ENCODE measurements at regions not wholly inside any gene's neighbourhood (a gene's known extent, or its start where the extent isn't known, plus 50 kb on each side); places are given as distances from the start of the nearest gene placed in this dataset.
"Not testable (repeated sequence)": the region's sequence is repeated elsewhere in the genome, so short reads cannot be mapped to it uniquely, and the experiment has no call there.

GRCh38 chr15:77916966-77917635 is 160.4 kb downstream of the TBC1D2B start:
- H3K36me3 ChIP-seq (ENCODE audit: control insufficient read depth in 2 of 2, insufficient read depth in 1 of 2, low read length in 2 of 2); POLR2A ChIA-PET; H3K4me3 ChIP-seq (ENCODE audit: low read depth, low read length); H3K9me3 ChIP-seq (ENCODE audit: control insufficient read depth, insufficient read depth, low read depth, low read length); H3K27ac ChIP-seq (ENCODE audit: extremely low read depth, low read depth, low read length); H3K4me1 ChIP-seq (ENCODE audit: control insufficient read depth, insufficient read depth, low read length): not testable (repeated sequence)
- CTCF ChIA-PET: interaction anchor here (0.7 to 1.2 kb wide), 2 partner anchors 9 to 722 kb away, joined by 3 read pairs; no protein-coding TSS in a partner anchor

- H3K36me3 ChIP-seq (ENCODE audit: control insufficient read depth in 2 of 2, insufficient read depth in 1 of 2, low read length in 2 of 2); POLR2A ChIA-PET; H3K27ac ChIP-seq (ENCODE audit: extremely low read depth, low read depth, low read length); H3K4me1 ChIP-seq (ENCODE audit: control insufficient read depth, insufficient read depth, low read length); H3K4me3 ChIP-seq (ENCODE audit: low read depth, low read length); H3K9me3 ChIP-seq (ENCODE audit: control insufficient read depth, insufficient read depth, low read depth, low read length): not testable (repeated sequence)
- CTCF ChIA-PET: interaction anchor here (0.6 kb wide), 1 partner anchor 17 kb away, joined by 4 read pairs; no protein-coding TSS in a partner anchor
These were observed 161.6 kb downstream of the TBC1D2B start for GRCh38 chr15:77915961-77916330.

- H3K4me3 ChIP-seq (ENCODE audit: low read depth, low read length): no peak overlapping the region
- no peaks in the 10 kb centered on the region for H3K9me3 ChIP-seq (ENCODE audit: control insufficient read depth, insufficient read depth, low read depth, low read length)
- H3K36me3 ChIP-seq (ENCODE audit: control insufficient read depth in 2 of 2, insufficient read depth in 1 of 2, low read length in 2 of 2): no peaks in the 10 kb centered on the region
- CTCF ChIA-PET: interaction anchor here (0.6 to 1.2 kb wide), 2 partner anchors 9 to 16 kb away, joined by 3 to 4 read pairs; no protein-coding TSS in a partner anchor
- H3K4me1 ChIP-seq (ENCODE audit: control insufficient read depth, insufficient read depth, low read length): no peaks in the 10 kb centered on the region
- no peak for TF ChIP-seq ZNF302 (tag by site-specific recombination; IDR thresholded peaks at IDR 0.05; ENCODE audit: low read depth)
- POLR2A ChIA-PET: no interaction called here
- no peak overlapping the region for H3K27ac ChIP-seq (ENCODE audit: extremely low read depth, low read depth, low read length)
These were observed 162.1 kb downstream of the TBC1D2B start for GRCh38 chr15:77915261-77915960.

DNA sequence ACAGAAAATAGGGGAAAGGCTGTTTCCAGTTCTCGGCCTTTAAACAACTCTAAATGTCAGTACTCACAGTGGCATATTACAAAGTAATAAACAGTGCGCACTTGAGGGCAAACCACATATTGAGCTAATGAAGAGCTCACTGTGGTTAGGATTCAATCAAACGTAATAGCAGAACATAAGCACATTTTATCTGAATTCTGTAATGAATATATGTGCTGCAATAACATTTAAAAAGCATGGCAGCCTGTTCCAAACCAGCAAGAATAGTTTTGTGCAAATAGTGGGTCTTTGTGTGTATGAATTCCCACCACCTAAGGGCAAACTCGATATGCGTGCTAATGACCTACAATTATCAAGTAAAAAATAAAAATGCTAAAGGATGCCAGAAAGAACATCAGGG is 163.0 kb downstream of the TBC1D2B start:
- CTCF ChIA-PET: interaction anchor here (0.9 to 1.2 kb wide), 2 partner anchors 10 to 224 kb away, joined by 3 read pairs; no protein-coding TSS in a partner anchor
- POLR2A ChIA-PET: not testable (repeated sequence)

GRCh38 chr15:77910030-77910911 is 167.2 kb downstream of the TBC1D2B start:
- Histone ChIP-seq H3K27ac (ENCODE audit: extremely low read depth, low read depth, low read length) (peak overlapping the region; percentile 32; the same call in 1 of the 2 replicates), H3K4me3 (ENCODE audit: low read depth, low read length) (peak overlapping the region; percentile 61)
- CTCF ChIA-PET: interaction anchor here (0.6 to 3.5 kb wide), 49 partner anchors 9 to 980 kb away, joined by 3 to 48 read pairs (median 4); no protein-coding TSS in a partner anchor
- H3K36me3 ChIP-seq (ENCODE audit: control insufficient read depth in 2 of 2, insufficient read depth in 1 of 2, low read length in 2 of 2); H3K9me3 ChIP-seq (ENCODE audit: control insufficient read depth, insufficient read depth, low read depth, low read length); POLR2A ChIA-PET; H3K4me1 ChIP-seq (ENCODE audit: control insufficient read depth, insufficient read depth, low read length): not testable (repeated sequence)
- TF ChIP-seq, protein P1, sequence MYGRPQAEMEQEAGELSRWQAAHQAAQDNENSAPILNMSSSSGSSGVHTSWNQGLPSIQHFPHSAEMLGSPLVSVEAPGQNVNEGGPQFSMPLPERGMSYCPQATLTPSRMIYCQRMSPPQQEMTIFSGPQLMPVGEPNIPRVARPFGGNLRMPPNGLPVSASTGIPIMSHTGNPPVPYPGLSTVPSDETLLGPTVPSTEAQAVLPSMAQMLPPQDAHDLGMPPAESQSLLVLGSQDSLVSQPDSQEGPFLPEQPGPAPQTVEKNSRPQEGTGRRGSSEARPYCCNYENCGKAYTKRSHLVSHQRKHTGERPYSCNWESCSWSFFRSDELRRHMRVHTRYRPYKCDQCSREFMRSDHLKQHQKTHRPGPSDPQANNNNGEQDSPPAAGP (tag by site-specific recombination; IDR thresholded peaks at IDR 0.05): 0 out of 2 replicates have a peak, but pooled peaks have one; percentile 24
- TF ChIP-seq CTCF (tag by site-specific recombination; IDR thresholded peaks at IDR 0.05) (peak; percentile 87), GLIS1 (tag by site-specific recombination; IDR thresholded peaks at IDR 0.05) (peak; percentile 53), IKZF3 (tag by site-specific recombination; IDR thresholded peaks at IDR 0.05) (peak; percentile 89), ZNF335 (tag by site-specific recombination; conservative IDR thresholded peaks at IDR 0.05) (peak; percentile 45), YY1 (tag by site-specific recombination; IDR thresholded peaks at IDR 0.05) (peak; percentile 45; the same call in 1 of the 2 replicates), ZNF341 (tag by site-specific recombination; IDR thresholded peaks at IDR 0.05; ENCODE audit: low read depth) (0 out of 2 replicates have a peak, but pooled peaks have one; percentile 14), ZFP37 (tag by site-specific recombination; IDR thresholded peaks at IDR 0.05) (0 out of 2 replicates have a peak, but pooled peaks have one; percentile 35), ZNF2 (tag by site-specific recombination; IDR thresholded peaks at IDR 0.05) (peak; percentile 88), ZNF654 (tag by site-specific recombination; IDR thresholded peaks at IDR 0.05; ENCODE audit: low read depth) (peak; percentile 28), ZNF366 (tag by site-specific recombination; conservative IDR thresholded peaks at IDR 0.05) (0 out of 2 replicates have a peak, but pooled peaks have one; percentile 19), ZXDB (tag by site-specific recombination; IDR thresholded peaks at IDR 0.05) (peak; percentile 52)
- TF ChIP-seq, protein P2, sequence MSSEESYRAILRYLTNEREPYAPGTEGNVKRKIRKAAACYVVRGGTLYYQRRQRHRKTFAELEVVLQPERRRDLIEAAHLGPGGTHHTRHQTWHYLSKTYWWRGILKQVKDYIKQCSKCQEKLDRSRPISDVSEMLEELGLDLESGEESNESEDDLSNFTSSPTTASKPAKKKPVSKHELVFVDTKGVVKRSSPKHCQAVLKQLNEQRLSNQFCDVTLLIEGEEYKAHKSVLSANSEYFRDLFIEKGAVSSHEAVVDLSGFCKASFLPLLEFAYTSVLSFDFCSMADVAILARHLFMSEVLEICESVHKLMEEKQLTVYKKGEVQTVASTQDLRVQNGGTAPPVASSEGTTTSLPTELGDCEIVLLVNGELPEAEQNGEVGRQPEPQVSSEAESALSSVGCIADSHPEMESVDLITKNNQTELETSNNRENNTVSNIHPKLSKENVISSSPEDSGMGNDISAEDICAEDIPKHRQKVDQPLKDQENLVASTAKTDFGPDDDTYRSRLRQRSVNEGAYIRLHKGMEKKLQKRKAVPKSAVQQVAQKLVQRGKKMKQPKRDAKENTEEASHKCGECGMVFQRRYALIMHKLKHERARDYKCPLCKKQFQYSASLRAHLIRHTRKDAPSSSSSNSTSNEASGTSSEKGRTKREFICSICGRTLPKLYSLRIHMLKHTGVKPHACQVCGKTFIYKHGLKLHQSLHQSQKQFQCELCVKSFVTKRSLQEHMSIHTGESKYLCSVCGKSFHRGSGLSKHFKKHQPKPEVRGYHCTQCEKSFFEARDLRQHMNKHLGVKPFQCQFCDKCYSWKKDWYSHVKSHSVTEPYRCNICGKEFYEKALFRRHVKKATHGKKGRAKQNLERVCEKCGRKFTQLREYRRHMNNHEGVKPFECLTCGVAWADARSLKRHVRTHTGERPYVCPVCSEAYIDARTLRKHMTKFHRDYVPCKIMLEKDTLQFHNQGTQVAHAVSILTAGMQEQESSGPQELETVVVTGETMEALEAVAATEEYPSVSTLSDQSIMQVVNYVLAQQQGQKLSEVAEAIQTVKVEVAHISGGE (tag by site-specific recombination; conservative IDR thresholded peaks at IDR 0.05; ENCODE audit: low read depth): peak; percentile 14; the same call in 1 of the 2 replicates

More for the DNA sequence above, 163.0 kb downstream of the TBC1D2B start:
- H3K4me3 ChIP-seq (ENCODE audit: low read depth, low read length); H3K36me3 ChIP-seq (ENCODE audit: control insufficient read depth in 2 of 2, insufficient read depth in 1 of 2, low read length in 2 of 2); H3K4me1 ChIP-seq (ENCODE audit: control insufficient read depth, insufficient read depth, low read length); H3K9me3 ChIP-seq (ENCODE audit: control insufficient read depth, insufficient read depth, low read depth, low read length); H3K27ac ChIP-seq (ENCODE audit: extremely low read depth, low read depth, low read length): not testable (repeated sequence)

Measured in HEK293 (cell line).